BLaER1 (cell line): ENCODE measurements at regions not wholly inside any gene's neighbourhood (a gene's known extent, or its start where the extent isn't known, plus 50 kb on each side); places are given as distances from the start of the nearest gene placed in this dataset.
A peak's percentile ranks its signal among the peaks of the same experiment; 100 is the strongest.
"Not testable (repeated sequence)": the region's sequence is repeated elsewhere in the genome, so short reads cannot be mapped to it uniquely, and the experiment has no call there.

Source experiments
- H3K27ac ChIP-seq: shearing (Covaris generic); formaldehyde crosslinking; 2 replicates; pipeline ENCODE4 v1.8.1; 2022
- H3K27me3 ChIP-seq: shearing (Covaris generic); formaldehyde crosslinking; 2 replicates; pipeline ENCODE4 v1.8.1; 2022
- H3K36me3 ChIP-seq: shearing (Covaris generic); formaldehyde crosslinking; 2 replicates; pipeline ENCODE4 v1.8.1; 2022
- H3K4me1 ChIP-seq: shearing (Covaris generic); formaldehyde crosslinking; 2 replicates; pipeline ENCODE4 v1.8.1; 2022
- H3K4me2 ChIP-seq: shearing (Covaris generic); formaldehyde crosslinking; 2 replicates; pipeline ENCODE4 v1.8.1; 2022
- H3K4me3 ChIP-seq: shearing (Covaris generic); formaldehyde crosslinking; 2 replicates; pipeline ENCODE4 v1.8.1; 2022
- H3K9ac ChIP-seq: shearing (Covaris generic); formaldehyde crosslinking; 2 replicates; pipeline ENCODE4 v1.8.1; 2022
- H3K9me3 ChIP-seq: shearing (Covaris generic); formaldehyde crosslinking; 2 replicates; pipeline ENCODE4 v1.8.1; 2022
- H4K20me1 ChIP-seq: shearing (Covaris generic); formaldehyde crosslinking; 2 replicates; pipeline ENCODE4 v1.8.1; 2022
- Cebpa-rat ChIP-seq: shearing (Covaris generic); IDR thresholded peaks from 2 replicates; pipeline ENCODE4 v1.8.1; 2022

GRCh38 chr7:24069751-24070150, 214.2 kb upstream of the NPY start:
- Histone ChIP-seq H3K9ac (no peak overlapping the region), H3K27ac (no peak overlapping the region), H3K36me3 (no peaks in the 10 kb centered on the region), H3K9me3 (no peaks in the 10 kb centered on the region), H3K4me1 (no peaks in the 10 kb centered on the region), H4K20me1 (no peaks in the 10 kb centered on the region), H3K4me2 (no peak overlapping the region), H3K27me3 (no peaks in the 10 kb centered on the region), H3K4me3 (no peak overlapping the region)
- TF ChIP-seq Cebpa-rat = no peak

DNA sequence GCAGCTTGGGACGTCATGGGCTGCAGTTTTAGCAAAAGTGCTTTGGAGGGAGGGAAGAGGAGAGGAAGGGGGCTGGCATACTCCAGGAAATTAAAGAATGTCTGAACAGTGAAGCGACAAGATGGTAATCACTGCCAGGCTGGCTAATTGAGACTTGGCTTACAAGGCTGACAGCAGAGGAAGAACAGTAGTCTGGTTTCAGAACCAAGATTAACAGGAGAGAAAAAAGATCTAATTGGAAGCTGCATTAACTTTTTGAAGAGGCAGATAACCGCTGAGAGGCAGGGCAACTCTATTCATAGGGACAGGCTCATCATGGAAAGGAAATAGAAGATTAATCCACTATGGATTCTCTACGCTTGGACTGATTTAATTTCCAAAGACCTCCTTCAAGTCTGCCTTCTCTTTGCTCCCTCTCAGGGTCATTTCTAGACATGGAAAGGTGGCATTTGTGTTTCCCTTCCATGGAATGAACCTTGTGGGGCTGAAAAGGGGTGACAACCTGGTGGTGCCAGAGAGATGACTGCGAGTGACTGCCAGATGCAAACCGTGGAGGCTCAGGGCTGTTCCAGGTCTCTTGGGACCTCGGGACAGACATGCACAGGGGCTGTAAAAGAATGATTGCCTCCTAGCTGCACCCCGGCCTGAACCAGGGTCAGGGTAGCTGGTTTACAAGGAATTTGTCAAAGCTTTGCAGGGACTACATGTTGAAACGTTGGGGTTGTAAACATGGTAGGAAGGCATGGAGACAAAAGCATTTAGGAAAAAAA, 210.2 kb upstream of the NPY start:
- Histone ChIP-seq H3K4me2 (no peak overlapping the region), H3K27me3 (no peaks in the 10 kb centered on the region), H4K20me1 (no peaks in the 10 kb centered on the region), H3K4me1 (no peaks in the 10 kb centered on the region), H3K9me3 (no peaks in the 10 kb centered on the region), H3K4me3 (no peak overlapping the region), H3K27ac (no peak overlapping the region), H3K36me3 (no peaks in the 10 kb centered on the region), H3K9ac (no peak overlapping the region)
- no peak for TF ChIP-seq Cebpa-rat

- Histone ChIP-seq H3K9me3 (no peaks in the 10 kb centered on the region), H3K4me2 (no peak overlapping the region), H3K27ac (no peak overlapping the region), H3K4me3 (no peak overlapping the region), H4K20me1 (no peaks in the 10 kb centered on the region), H3K4me1 (no peaks in the 10 kb centered on the region), H3K27me3 (no peaks in the 10 kb centered on the region), H3K9ac (no peak overlapping the region), H3K36me3 (no peaks in the 10 kb centered on the region)
- TF ChIP-seq Cebpa-rat = no peak
Observed at GRCh38 chr7:24075426-24075810, 208.6 kb upstream of the NPY start.

DNA sequence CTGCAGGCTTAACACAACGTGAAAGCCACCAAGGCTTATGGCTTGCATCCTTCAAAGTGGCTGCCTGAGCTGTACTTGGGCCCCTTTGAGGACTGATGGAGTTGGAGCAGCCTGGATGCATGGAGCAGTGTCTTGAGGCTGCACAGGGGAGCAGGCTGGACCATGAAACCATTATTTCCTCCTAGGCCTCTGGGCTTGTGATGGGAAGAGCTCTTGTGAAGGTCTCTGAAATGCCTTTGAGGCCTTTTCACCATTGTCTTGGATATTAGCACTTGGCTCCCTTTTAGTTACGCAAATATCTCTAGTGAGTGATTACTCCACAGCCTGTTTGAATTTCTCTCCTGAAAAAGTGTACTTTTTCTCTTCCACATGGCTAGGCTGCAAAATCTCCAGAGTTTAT, 201.2 kb upstream of the NPY start:
- Histone ChIP-seq H3K4me3 (no peak overlapping the region), H3K27me3 (no peaks in the 10 kb centered on the region), H3K4me2 (no peak overlapping the region), H3K36me3 (no peaks in the 10 kb centered on the region), H3K9me3 (peaks cover 15% of the 10 kb centered on the region), H3K4me1 (no peaks in the 10 kb centered on the region), H3K9ac (no peak overlapping the region), H3K27ac (no peak overlapping the region), H4K20me1 (no peaks in the 10 kb centered on the region)
- TF ChIP-seq Cebpa-rat = no peak

GRCh38 chr7:24102988-24103387, 181.0 kb upstream of the NPY start:
- Histone ChIP-seq H3K4me3 (no peak overlapping the region), H3K9ac (no peak overlapping the region), H3K4me1 (no peaks in the 10 kb centered on the region), H4K20me1 (no peaks in the 10 kb centered on the region), H3K27me3 (no peaks in the 10 kb centered on the region), H3K27ac (no peak overlapping the region), H3K4me2 (no peak overlapping the region), H3K36me3 (no peaks in the 10 kb centered on the region), H3K9me3 (peaks cover 5% of the 10 kb centered on the region; the same call in 1 of the 2 replicates)
- no peak for TF ChIP-seq Cebpa-rat

DNA sequence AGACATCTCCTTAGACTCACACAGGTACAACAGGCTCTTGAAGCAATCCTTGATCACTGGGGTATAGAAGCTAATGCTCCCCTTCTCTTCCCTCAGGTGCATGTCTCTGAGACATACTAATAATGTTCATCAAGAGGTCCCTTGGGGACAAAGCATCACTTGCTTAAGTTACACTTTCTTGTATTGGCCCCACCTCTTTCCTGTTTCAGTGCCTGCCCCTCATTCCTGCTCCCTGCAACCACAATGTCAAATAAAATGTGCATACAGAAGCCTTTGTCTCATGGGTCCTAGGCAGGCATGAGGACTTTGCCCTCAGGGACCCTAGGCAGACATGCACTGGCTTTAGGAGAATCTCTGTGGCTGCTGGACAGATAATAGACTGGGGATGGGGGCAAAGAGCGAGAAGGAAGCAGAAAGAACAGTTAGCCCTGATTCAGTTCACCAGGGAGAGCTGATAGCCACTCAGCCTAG, 175.0 kb upstream of the NPY start:
- Histone ChIP-seq H3K4me1 (peaks cover 28% of the 10 kb centered on the region), H3K36me3 (no peaks in the 10 kb centered on the region), H3K27me3 (no peaks in the 10 kb centered on the region), H3K4me2 (peak overlapping the region; percentile 80), H3K9me3 (no peaks in the 10 kb centered on the region), H3K9ac (no peak overlapping the region), H3K27ac (no peak overlapping the region), H3K4me3 (no peak overlapping the region), H4K20me1 (no peaks in the 10 kb centered on the region)
- no peak for TF ChIP-seq Cebpa-rat

DNA sequence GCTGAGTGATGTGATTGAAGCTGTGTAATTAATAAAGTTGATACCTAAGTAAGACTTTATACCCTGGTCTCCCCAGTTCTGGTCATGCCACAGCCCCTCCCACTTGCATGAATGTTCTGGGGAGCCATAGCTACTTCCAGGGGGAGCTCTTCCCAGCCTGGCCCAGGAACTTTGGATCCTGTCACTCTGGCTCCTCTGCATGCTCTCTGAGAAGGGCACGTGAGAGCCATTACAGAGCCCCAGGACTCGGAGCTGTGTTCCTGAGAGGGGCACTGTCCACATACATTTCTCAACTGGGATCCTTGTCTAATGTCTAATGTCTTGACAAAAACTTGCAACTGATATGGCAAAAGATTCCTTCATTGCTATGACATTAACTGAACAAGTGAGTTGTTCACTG, 173.9 kb upstream of the NPY start:
- Histone ChIP-seq H3K27ac (no peak overlapping the region), H3K9me3 (no peaks in the 10 kb centered on the region), H3K9ac (no peak overlapping the region), H4K20me1 (no peaks in the 10 kb centered on the region), H3K4me2 (peak overlapping the region; percentile 80), H3K27me3 (no peaks in the 10 kb centered on the region), H3K36me3 (no peaks in the 10 kb centered on the region), H3K4me1 (peaks cover 28% of the 10 kb centered on the region), H3K4me3 (no peak overlapping the region)
- TF ChIP-seq Cebpa-rat = no peak

- peaks cover 26% of the 10 kb centered on the region for H3K4me1 ChIP-seq
- H4K20me1 ChIP-seq = no peaks in the 10 kb centered on the region
- no peak overlapping the region for H3K9ac ChIP-seq
- H3K27me3 ChIP-seq = no peaks in the 10 kb centered on the region
- no peak overlapping the region for H3K4me2 ChIP-seq
- TF ChIP-seq Cebpa-rat = no peak
- no peak overlapping the region for H3K4me3 ChIP-seq
- no peaks in the 10 kb centered on the region for H3K36me3 ChIP-seq
- no peaks in the 10 kb centered on the region for H3K9me3 ChIP-seq
- H3K27ac ChIP-seq = no peak overlapping the region
Observed at GRCh38 chr7:24113506-24113905, 170.5 kb upstream of the NPY start.

GRCh38 chr7:24115661-24116060, 168.3 kb upstream of the NPY start:
- Histone ChIP-seq H3K4me2 (no peak overlapping the region), H3K4me1 (peaks cover 9% of the 10 kb centered on the region), H3K4me3 (no peak overlapping the region), H3K27ac (no peak overlapping the region), H3K9ac (no peak overlapping the region), H4K20me1 (no peaks in the 10 kb centered on the region), H3K36me3 (no peaks in the 10 kb centered on the region), H3K27me3 (no peaks in the 10 kb centered on the region), H3K9me3 (no peaks in the 10 kb centered on the region)
- TF ChIP-seq Cebpa-rat = no peak

- not testable (repeated sequence) for H3K4me3 ChIP-seq, H3K4me1 ChIP-seq, H3K9me3 ChIP-seq, H3K36me3 ChIP-seq, H3K27ac ChIP-seq, H3K27me3 ChIP-seq, H4K20me1 ChIP-seq, H3K4me2 ChIP-seq, H3K9ac ChIP-seq
Observed at GRCh38 chr7:24117903-24118499, 166.0 kb upstream of the NPY start.

DNA sequence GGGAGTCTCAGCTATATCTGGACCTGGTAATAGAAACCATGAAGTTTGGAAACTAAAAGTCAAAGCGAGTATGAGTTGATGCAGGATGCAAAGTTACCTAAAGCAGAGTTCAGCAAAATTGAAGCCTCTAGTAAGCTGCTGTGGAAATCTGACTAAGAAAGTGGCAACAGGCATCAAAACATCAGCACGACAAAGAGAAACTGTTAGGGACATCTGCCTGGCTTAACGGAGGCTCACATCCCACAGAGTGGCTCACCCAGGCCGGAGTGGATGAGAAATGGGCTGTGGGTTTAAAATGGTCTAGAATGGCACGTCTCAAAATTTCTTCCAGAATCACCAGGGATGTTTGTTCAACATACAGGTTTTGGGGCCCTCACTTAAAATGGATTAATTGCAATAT, 164.1 kb upstream of the NPY start:
- no peaks in the 10 kb centered on the region for H3K27me3 ChIP-seq
- H3K4me2 ChIP-seq = no peak overlapping the region
- no peaks in the 10 kb centered on the region for H3K36me3 ChIP-seq
- H3K4me1 ChIP-seq = peaks cover 8% of the 10 kb centered on the region
- H4K20me1 ChIP-seq = no peaks in the 10 kb centered on the region
- no peak for TF ChIP-seq Cebpa-rat
- H3K27ac ChIP-seq = no peak overlapping the region
- no peak overlapping the region for H3K9ac ChIP-seq
- no peaks in the 10 kb centered on the region for H3K9me3 ChIP-seq
- no peak overlapping the region for H3K4me3 ChIP-seq
